ENCODE measurements at regions not wholly inside any gene's neighbourhood (a gene's known extent, or its start where the extent isn't known, plus 50 kb on each side); places are given as distances from the start of the nearest gene placed in this dataset.

DNA sequence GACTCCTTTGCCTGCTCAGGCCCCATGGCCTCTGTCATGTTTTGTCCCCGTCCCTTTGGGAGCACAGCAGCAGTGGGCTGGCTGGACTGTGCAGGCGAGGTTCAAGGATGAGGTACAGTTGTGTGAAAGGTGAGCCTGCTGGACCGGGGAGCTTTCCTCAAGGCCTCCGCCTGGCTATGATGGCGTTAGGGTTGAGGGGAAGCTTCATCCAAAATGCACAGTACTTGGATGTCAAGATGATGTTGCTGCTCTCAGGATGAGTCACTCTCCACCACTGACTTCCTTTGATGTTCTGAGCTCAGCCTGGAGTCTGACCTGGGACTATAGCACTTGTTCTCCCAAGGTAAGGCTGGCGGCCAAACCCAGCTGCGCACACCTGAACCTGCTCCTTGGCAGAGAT, 152.7 kb upstream of the SHH start:
- TF ChIP-seq, protein P1, sequence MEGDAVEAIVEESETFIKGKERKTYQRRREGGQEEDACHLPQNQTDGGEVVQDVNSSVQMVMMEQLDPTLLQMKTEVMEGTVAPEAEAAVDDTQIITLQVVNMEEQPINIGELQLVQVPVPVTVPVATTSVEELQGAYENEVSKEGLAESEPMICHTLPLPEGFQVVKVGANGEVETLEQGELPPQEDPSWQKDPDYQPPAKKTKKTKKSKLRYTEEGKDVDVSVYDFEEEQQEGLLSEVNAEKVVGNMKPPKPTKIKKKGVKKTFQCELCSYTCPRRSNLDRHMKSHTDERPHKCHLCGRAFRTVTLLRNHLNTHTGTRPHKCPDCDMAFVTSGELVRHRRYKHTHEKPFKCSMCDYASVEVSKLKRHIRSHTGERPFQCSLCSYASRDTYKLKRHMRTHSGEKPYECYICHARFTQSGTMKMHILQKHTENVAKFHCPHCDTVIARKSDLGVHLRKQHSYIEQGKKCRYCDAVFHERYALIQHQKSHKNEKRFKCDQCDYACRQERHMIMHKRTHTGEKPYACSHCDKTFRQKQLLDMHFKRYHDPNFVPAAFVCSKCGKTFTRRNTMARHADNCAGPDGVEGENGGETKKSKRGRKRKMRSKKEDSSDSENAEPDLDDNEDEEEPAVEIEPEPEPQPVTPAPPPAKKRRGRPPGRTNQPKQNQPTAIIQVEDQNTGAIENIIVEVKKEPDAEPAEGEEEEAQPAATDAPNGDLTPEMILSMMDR (IDR thresholded peaks at IDR 0.05) = no peak
- TF ChIP-seq POLR2A (IDR thresholded peaks at IDR 0.05) = no peak

Data from upper lobe of left lung (tissue), 4 donors.